Muscle of arm (tissue), 1 donor: ENCODE measurements at regions not wholly inside any gene's neighbourhood (a gene's known extent, or its start where the extent isn't known, plus 50 kb on each side); places are given as distances from the start of the nearest gene placed in this dataset.

Source experiments
- DNase-seq: peaks from one replicate; pipeline ENCODE4 v3.0.0-alpha.2; 2013

DNA sequence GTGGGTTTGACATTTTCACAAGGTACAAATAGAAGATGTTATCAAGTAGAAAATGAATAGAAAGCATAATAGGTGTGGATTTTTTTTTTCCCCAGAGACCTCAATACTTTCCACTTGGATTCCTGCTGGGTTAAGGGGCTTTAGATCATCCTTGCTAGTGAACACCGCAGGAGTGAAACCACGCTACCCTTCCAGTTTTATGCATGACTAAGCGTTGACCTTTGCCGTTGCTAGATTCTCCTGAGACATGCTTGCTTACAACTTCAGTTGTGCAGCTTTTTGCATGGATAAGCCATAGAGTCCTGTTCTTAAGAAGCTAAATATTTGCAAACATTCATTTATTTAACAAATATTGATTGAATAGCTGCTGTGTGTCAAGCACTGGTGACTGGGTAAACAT is 299.7 kb upstream of the LMCD1 start:
- no peak for DNase-seq

DNA sequence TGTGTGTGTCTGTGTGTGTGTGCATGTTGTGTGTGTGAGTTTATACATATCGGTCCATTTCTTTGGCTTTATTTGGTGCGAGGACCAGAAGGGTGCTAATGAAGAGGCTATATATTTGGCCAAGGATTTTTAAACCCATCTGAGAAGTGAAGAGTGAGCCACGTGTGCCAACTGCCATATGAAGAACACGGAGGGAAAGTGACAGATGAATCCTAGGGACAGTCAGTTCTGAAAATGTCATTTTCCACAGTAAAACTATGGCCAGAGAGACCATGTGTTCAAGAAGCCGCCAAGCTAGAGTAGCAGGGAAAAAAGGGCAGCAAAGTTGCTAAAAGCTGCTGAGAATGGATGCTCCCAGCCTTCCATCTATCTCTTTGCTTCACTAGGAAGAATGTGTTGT is 297.3 kb upstream of the LMCD1 start:
- DNase-seq: no peak

DNA sequence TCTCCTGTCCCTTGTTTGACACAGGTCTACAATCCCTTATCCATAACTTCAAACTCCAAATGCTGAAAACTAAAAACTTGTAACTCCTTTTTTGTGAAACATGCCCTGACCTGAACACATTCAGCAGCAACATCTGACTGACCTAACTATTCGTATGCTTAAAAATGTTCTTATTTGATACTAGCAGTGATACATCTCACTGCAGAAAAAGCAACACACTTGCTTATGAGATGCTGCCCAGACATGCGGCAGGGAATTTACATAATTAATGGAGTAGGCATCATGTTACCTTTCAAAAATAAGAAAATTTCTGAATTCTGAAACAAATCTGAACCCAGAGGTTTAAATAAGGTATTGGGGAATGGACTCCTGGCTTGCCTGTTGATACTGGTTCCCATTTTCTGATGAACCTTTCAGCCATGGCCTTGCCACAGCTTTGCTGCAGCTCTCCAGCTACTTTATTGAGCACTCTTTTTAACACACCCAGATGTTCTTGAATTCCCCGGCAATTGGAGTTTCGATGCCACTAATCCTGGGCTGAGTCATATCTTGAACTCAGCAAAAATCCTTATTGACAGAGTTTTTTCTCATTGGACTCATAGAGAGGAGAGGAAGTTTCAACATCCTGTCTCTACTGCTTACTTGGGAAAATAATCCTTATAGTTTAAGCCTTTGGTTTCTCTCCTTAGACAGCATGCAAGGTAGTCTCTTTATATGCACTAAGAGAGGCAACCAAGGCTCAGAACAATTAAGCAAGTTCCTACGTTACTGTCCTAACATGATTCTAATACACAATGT is 296.6 kb upstream of the LMCD1 start:
- no peak for DNase-seq

DNA sequence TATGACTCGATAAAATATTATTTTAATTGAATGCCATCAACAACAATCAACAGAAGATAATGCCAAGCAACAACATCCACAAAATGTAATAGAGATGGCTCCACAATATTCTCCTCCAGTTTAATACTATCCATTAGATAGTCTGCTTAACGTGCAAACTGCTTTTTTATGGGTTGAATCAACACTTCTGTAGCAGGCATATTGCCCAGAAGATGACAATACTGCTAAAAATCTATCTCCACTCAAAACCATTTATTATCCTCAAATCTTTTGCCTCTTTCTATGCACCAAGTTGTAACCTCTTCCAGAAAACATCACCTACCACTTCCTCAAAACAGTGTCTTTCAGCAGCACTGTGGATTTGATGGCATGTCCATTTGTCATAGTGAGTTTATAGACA is 295.7 kb upstream of the LMCD1 start:
- DNase-seq: no peak

DNA sequence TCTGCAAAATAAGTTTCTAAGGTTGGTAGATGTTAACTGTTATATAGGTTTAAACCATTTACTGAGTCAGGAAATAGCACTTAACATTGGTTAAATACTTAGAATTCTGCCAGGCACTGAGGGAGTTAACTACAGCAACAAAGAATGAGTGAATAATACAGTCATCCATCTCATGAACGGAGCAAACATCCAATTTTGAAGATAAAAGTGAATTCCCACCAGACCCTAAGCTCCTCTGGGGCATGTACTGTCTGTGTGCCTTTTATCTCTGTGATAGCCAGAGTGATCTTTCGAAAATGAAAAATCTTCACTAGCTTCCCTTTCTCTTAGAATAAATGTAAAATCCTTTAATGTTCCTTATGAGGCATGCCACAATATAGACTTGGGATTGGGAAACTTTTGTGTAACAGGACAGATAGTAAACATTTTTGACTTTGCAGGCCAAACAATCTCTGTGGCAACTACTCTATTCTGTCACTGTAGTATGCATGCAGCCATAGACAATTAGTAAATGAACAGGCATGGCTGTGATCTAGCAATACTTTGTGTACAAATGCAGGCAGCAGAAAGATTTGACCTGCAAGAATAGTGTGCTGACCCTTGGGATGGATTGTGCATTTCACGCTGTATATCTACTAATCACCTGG is 294.5 kb upstream of the LMCD1 start:
- DNase-seq: no peak

DNA sequence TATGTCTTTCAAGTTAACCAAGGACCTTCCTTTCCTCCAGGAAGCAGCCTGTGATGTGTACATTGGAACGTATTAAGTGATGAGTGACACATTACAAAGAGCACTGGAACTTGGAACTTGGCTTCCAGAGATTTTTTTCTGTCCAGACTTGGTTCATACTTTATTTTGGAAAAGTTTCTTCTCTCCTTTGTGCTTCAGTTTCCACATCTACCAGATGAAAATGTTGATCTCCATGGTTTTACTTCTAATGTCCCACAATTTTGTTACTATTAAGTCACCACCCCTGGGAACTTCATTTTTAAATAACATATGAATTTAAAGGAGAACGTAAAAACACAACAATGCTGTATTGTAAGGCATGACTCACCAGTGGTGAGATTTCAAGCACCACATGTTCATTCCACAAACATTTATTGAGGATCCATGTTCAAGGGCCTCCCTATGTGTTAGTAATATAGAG is 290.7 kb upstream of the LMCD1 start:
- DNase-seq: peak; percentile 7

DNA sequence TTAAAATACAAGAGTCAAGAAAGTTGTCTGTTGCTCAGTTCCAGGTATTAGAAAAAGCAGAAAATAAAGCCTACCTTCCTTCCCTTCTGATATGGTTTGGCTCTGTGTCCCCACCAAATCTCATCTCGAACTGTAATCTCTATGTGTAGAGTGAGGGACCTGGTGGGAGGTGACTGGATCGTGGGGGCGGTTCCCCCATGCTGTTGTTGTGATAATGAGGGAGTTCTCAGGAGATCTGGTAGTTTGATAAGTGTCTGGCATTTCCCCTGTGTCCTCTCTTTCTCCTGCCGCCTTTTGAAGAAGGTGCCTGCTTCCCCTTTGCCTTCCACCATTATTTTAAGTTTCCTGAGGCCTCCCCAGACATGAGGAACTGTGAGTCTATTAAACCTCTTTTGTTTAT is 288.8 kb upstream of the LMCD1 start:
- no peak for DNase-seq

DNA sequence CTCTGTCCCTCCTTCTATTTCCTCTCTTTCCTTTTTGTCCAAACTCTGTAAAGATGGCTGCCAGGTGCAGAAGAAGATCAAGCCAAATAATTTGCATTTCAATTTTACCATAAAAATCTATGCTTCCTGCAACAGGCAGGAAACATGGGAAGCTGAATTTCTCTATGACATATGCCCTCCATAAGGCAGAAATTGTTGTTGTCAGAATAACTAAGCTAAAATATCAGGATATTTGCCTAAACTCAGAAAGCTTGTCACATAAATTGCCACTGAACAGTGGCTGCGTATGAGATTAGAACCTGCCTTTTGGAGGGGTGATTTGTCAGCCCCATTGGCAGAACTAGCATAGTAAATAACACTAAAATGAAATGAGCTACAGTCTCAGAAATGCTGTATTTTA is 288.3 kb upstream of the LMCD1 start:
- DNase-seq: no peak

DNA sequence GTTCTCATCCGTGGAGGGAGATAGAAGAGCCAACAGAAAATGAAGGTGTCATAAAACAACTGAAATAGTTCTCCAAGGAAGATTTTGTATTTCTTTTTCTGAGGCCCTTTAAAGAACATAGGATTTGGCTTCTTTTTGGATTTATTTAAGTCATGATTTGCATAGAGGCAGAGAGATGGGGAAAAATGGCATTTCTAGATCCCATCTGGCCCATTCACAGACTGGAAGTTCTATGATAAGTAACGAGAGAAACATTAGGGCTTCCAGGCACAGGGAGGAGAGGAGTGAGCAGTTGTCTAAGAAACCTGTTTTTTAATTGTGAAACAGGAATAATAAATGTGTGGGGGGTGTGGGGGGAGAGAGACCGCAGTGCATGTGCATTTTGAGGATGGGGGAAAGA is 285.8 kb upstream of the LMCD1 start:
- DNase-seq: no peak

DNA sequence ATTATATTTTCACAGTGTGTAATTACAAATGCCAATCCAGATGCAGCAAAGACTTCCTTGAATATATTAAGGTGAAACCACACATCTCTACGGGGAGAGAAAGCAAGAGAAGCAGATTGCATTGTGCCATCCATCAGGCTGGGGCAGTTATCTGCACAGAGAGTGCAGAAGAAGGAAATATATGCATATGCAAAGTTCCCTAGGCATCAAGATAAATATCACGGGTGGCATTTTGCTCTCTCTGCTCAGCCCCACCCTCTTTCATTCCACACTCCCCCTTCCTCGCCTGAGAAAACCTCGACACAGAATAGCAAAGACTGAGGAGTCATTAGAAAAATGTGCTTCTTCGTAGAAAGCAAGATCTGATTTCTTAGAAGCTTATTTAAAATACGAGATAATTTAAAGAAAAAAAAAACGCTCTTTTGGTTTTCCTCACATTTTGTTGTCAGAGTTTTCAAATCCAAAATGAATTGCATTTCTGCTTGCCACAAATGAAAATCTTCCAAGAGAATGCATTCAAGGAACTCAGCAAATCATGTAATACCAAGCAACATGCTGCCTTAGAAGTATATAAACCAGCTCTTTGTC is 283.2 kb upstream of the LMCD1 start:
- DNase-seq: no peak

DNA sequence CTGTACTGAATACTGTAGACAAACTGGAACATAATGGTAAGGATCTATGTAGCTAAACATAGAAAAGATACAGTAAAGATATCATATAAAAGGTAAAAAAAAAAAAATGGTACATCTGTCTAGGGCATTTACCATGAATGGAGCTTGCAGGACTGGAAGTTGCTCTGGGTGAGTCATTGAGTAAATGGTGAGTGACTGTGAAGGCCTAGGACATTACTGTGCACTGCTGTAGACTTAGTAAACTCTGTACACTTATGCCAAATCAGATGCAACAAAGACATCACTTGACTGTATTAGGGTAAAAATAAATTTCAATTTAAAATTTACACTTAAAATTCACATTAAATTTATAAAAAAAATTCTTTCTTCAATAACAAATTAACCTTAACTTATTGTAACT is 281.3 kb upstream of the LMCD1 start:
- DNase-seq: no peak

DNA sequence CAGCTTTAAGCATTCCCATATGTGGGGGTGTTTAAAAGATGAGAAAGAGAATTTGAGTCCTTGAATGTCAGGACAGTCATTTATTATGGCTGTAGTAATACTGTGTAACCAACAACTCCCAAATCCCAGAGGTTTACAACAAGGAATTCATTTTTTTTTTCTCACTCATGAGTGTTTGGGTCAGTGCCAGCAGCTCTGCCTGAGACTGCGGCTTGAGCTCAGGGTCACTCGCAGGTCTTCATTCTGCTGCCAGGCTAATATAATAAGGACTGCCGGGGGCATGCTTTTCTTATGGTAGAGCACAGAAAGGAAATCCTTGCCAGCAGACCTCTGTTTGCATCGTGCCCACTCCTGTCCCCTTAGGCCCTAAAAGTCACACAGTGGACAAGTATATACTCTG is 277.9 kb upstream of the LMCD1 start:
- peak; percentile 20 for DNase-seq

DNA sequence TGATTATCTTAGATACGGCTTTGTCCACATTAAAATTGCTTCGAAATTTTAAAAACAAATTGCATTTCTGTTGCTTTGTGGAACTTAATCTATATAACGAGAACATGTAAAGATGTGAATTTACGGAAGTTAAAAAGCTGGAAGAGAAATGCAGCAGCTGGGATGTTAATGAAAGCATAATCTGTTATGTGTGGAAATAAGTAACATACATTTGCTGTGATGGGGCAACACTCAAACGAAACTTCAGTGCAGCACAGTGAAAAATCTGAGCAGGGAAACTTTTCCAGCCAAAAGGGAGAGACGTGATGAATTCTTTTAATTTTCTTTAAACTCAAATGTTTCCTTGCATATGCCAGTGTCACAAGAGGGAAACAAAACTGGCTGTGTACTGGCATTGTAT is 276.7 kb upstream of the LMCD1 start:
- DNase-seq: no peak

DNA sequence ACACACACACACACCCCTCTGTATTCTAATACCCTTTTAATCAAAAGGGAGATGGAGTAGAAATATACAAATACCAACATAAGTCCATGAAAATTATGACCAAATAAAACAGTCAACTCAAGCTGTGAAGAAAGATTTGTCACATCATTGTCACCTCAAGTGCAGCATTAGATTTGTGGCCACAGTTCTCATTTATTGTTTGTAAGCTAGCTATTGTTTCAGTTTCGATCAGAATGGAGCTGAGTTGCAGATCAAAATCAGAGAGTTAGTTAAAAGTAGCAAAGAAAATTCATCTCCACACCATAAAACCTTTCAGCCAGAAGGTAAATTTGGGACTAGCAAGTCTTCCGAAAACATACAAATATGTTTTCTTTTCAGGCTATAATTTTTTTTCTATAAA is 267.7 kb upstream of the LMCD1 start:
- no peak for DNase-seq

DNA sequence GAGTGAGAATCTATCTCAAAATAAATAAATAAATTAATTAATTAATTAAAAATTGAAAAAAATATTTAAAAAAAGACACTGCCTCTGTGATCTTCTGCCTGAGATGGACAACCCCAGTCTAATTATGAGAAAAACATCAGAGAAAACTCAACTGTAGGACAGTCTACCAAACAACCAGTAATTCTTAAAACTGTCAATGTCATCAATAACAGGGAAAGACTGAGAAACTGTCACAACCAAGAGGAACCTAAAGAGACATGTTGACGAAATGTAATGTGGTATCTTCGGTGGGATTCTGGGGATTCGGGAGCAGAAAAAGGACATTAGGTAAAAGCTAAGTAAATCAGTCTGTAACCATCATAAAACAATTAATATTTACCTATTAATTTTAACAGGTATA is 265.4 kb upstream of the LMCD1 start:
- DNase-seq: no peak

DNA sequence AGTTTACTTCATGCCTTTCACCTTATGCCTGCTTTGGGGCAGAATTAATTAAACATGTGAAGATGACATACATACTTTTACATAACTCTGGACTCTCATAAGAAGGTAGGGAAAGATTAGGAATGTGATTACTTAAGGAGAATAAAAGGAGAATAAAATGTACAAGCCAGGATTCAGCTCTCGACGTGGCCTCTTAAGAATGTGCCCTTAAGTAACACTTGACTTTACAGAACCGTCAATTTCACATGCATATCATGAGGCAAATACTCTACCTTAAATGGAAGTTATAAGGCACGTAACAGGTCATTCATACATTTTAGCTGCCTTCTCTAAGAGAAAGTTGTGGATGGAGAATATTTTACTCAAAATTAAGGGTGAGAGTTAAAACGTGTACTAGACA is 263.7 kb upstream of the LMCD1 start:
- no peak for DNase-seq

DNA sequence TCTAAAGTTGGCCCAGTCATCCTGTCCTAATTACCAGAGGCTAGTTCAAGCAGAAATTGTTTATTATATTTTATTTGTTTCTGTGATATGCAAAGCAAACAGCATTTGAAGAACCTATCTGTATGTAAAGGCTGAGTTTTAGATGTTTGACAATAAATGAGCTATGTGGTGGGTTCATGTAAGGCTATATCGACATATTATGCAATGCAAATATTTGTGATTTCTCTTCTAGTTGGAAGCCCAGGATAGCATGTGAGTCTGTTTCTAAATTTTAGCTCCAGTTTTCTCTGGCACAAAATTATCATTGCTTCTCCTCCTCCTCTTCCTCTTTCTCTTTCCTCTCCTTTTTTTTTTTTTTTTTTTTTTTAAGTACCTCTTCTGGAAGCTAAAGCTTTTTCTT is 263.2 kb upstream of the LMCD1 start:
- no peak for DNase-seq

DNA sequence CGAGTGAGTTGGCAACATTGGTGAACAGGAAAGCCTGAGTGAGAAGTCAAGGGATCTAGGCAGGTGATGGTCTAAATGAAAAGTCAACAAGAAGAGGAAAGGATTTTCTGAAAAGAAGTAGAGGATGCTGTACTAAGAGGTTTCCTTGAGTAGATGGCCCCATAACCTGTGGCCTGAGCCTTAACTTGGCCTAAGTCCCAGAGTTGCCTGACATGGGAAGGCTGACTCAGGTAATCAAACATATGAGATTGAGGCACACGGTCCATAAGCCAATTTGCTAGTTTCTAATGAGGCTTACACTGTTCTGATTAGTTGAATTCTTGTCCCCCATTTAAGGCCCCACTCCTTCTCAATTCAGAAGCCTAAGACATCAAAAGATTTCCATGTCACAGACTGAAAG is 262.5 kb upstream of the LMCD1 start:
- DNase-seq: no peak

DNA sequence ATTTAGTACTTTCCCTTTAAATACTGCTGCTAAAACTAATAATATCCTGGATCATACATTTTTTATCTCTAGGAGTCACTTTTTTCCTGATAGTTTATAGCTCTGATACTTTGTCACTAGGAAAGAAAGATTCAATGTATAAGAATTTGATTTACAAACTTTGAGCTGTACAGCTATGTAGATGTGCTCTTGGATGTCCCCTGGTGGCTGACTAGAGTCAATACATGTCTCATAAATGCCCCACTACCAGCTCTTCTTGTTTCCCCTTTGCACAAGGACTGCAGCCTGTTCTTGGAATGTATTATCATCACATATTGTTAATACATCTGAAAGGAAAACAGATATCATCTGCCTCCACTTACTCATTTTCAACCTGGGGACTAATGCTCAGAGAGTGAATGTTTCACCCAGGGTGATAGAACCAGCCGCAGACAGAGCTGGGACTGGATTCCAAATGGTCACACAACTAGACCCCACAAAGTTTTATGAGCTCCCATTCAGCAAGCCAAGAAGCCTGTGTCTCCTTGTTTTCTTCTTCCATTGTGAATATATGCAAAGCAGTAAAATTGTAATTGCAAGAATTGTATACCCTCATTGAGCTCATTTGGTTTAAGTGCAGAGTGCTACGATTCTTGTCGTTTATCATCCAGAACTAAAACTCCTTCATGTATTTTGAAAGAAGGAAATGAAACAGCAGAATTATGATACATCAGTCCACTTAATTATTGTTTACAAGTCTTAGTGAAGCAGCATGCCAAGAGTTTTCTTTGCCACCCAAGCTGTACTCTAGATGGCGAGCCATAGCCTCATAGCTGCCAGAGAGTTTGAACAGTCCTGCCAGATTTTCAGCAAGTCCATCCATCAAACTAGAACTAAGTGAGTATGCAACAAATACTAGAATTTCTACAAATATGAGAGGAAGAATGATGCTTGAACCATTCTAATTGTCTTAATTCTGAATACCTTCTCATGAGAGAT is 261.6 kb upstream of the LMCD1 start:
- no peak for DNase-seq

DNA sequence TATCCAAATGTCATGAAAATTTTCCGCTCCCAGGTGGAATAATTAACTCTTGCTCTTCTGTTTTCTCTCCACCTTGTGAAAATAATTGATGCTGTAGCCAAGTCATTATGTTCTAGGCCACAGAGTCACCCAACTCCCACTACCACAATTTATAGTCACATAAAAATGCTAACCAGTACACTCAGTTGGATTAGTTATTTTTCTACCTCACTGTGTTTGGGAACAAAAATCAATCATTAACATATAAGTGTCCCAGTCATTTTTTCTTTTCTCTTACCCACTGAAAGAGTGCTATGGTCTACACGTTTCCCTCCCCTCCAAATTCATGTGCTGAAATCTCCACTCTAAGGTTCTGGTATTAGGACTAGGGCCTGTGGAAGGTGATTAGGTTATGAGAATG is 255.6 kb upstream of the LMCD1 start:
- no peak for DNase-seq

DNA sequence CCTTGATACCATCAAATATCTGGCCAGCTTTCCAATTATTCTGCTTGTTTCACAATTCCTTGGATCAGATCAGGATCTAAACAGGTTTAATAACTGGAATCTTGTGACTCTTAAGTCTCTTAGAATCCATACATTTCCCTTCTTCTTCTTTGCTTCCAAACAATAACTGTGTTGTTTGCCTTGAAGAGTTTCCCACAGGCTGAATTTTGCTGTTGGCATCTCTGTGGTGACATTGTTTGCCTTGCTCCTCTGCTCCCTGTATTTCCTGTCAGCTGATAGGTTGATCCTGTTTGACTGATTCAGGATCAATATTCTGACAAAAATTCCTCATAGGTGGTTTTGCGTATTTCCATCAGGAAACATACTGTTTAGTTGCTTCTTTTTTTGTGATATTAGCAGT is 248.4 kb upstream of the LMCD1 start:
- no peak for DNase-seq

DNA sequence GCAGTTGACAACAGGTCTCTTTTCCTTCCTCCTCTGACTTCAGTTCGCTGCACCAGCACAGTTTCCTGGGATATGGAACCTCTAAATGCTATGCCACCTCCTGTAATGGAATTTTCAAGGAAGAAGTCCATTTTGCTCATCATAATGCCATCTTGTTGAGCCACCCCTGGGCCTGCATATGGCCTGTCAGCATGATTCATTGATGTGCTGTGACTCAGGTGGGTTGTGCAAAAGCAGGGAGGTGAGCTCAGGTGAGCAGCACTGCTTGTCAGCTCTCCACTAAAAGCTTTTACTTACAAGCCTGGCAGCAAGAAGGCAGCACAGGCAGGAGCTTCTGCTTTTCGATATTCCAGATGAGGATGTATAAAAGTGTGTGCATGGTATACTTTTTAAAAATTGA is 247.1 kb upstream of the LMCD1 start:
- DNase-seq: no peak
